ENCODE measurements at regions not wholly inside any gene's neighbourhood (a gene's known extent, or its start where the extent isn't known, plus 50 kb on each side); places are given as distances from the start of the nearest gene placed in this dataset.

DNA sequence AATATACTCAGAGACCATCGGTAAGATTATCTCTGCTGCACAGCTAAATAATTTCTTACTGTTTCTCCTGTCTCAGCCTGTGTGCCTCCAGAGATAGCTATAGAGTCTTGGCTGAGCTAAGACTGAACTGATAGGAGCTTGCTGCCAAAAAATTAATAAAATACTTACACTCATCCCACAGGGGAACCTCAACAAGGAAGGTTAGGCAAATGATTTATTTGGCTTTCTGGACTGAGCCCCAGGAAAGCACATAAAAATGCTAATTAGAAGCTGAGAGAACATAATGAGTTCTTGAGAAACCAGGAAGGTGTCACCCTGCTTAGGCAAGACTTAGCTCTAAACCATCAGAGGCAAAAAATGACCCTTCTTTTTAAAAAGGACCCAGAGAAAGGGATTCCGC lies 534.5 kb downstream of the TNS3 start:
- ChIA-PET CTCF (ENCODE audit: partially characterized antibody) (interaction anchor here (0.9 to 1.1 kb wide), 4 partner anchors 47 to 270 kb away, joined by 3 to 4 read pairs (median 3); no protein-coding TSS in a partner anchor), POLR2A (ENCODE audit: partially characterized antibody) (no interaction called here)
- H4K20me1 ChIP-seq (replicated peaks in 1 of 2; ENCODE audit: control insufficient read depth in 1 of 2, insufficient read depth in 2 of 2, low read length in 2 of 2) = no peaks in the 10 kb centered on the region
- H2BK15ac ChIP-seq (ENCODE audit: low read length) = no peak overlapping the region
- H2BK120ac ChIP-seq (replicated peaks; ENCODE audit: low read depth, low read length) = no peak overlapping the region
- H3K9ac ChIP-seq (replicated peaks in 1 of 4; ENCODE audit: extremely low read depth in 1 of 4, low read depth in 3 of 4, low read length in 3 of 4) = no peak overlapping the region
- H4K8ac ChIP-seq (ENCODE audit: extremely low read depth, insufficient read depth, low read length) = no peak overlapping the region
- H3K36me3 ChIP-seq (ENCODE audit: control insufficient read depth in 2 of 4, insufficient read depth in 4 of 4, low read length in 3 of 4) = no peaks in the 10 kb centered on the region
- H3K23ac ChIP-seq (ENCODE audit: insufficient read length) = no peak overlapping the region
- H3K79me2 ChIP-seq (ENCODE audit: control insufficient read depth in 1 of 2, insufficient read depth in 2 of 2, low read length in 2 of 2) = no peaks in the 10 kb centered on the region
- FAIRE-seq = no peak
- WGBS, 2 experiments (ENCODE audit: extremely low coverage in 1 of 2, insufficient coverage in 1 of 2, insufficient read length in 1 of 2, insufficient replicate concordance in 2 of 2, low coverage in 1 of 2, low lambda C conversion rate in 2 of 2, missing lambda C conversion rate in 1 of 2) = 79% methylated on average over 2 of the region's 2 CpGs; no CpG with 5 or more reads in 1 of the 2 experiments
- H4K5ac ChIP-seq (ENCODE audit: insufficient read length, low read depth, low read length) = no peak overlapping the region
- no peaks in the 10 kb centered on the region; a peak in 2 of 7 replicates for H3K27me3 ChIP-seq (replicated peaks in 1 of 4; ENCODE audit: control insufficient read depth in 3 of 4, extremely low read depth in 1 of 4, insufficient read depth in 3 of 4, low read length in 3 of 4)
- DNase-seq (ENCODE audit: low read depth in 1 of 2, low spot score in 2 of 2) = no peak
- H3K4me3 ChIP-seq (ENCODE audit: extremely low read depth in 1 of 4, insufficient read depth in 2 of 4, low read depth in 3 of 4, low read length in 4 of 4) = no peak overlapping the region
- no peaks in the 10 kb centered on the region for H3K9me3 ChIP-seq (ENCODE audit: insufficient read depth in 2 of 2, low read depth in 1 of 2, low read length in 1 of 2)
- H3K4me1 ChIP-seq (replicated peaks in 1 of 4; ENCODE audit: control insufficient read depth in 3 of 4, insufficient read depth in 4 of 4, low read length in 3 of 4) = peaks cover 0 to 2% (median 0%) of the 10 kb centered on the region in 4 experiments; a peak in 1 of 7 replicates
- no peak overlapping the region for H3K18ac ChIP-seq (ENCODE audit: extremely low read depth, low read length)
- no peak overlapping the region for H3K4ac ChIP-seq (replicated peaks; ENCODE audit: insufficient read length, low read depth, low read length)
- H2BK20ac ChIP-seq (ENCODE audit: low read length) = no peak overlapping the region
- no peak overlapping the region for H3K56ac ChIP-seq (replicated peaks; ENCODE audit: insufficient read length, low read depth, low read length)
- H3K27ac ChIP-seq (ENCODE audit: low read depth, low read length) = no peak overlapping the region
- H3K14ac ChIP-seq (ENCODE audit: insufficient read length) = no peak overlapping the region
- no peak overlapping the region for H3K4me2 ChIP-seq (ENCODE audit: insufficient read depth in 1 of 2, low read depth in 2 of 2, low read length in 2 of 2)
- H4K91ac ChIP-seq (replicated peaks; ENCODE audit: insufficient read length, low read length) = no peak overlapping the region
- H3K23me2 ChIP-seq (ENCODE audit: low read depth, low read length) = no peaks in the 10 kb centered on the region
- no peak overlapping the region for H2AK5ac ChIP-seq (ENCODE audit: low read depth, low read length)
- H2BK12ac ChIP-seq (ENCODE audit: low read depth, low read length) = no peak overlapping the region
- no peaks in the 10 kb centered on the region for H3K79me1 ChIP-seq (ENCODE audit: low read depth, low read length)
- H2AFZ ChIP-seq (ENCODE audit: low read length) = 0 out of 2 replicates have a peak overlapping the region, but pooled peaks have one; percentile 68
- H2BK5ac ChIP-seq (ENCODE audit: low read depth, low read length) = no peak overlapping the region
- no peak for TF ChIP-seq POLR2AphosphoS5 (IDR thresholded peaks at IDR 0.05; ENCODE audit: low read depth, low read length)
- no peak for TF ChIP-seq SUZ12 (IDR thresholded peaks at IDR 0.05; ENCODE audit: low read length)
- TF ChIP-seq, protein P1, sequence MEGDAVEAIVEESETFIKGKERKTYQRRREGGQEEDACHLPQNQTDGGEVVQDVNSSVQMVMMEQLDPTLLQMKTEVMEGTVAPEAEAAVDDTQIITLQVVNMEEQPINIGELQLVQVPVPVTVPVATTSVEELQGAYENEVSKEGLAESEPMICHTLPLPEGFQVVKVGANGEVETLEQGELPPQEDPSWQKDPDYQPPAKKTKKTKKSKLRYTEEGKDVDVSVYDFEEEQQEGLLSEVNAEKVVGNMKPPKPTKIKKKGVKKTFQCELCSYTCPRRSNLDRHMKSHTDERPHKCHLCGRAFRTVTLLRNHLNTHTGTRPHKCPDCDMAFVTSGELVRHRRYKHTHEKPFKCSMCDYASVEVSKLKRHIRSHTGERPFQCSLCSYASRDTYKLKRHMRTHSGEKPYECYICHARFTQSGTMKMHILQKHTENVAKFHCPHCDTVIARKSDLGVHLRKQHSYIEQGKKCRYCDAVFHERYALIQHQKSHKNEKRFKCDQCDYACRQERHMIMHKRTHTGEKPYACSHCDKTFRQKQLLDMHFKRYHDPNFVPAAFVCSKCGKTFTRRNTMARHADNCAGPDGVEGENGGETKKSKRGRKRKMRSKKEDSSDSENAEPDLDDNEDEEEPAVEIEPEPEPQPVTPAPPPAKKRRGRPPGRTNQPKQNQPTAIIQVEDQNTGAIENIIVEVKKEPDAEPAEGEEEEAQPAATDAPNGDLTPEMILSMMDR (IDR thresholded peaks at IDR 0.05; ENCODE audit: control extremely low read depth in 1 of 3, insufficient read depth in 1 of 3, low read depth in 1 of 3, low read length in 3 of 3) = no peak
- no peak for TF ChIP-seq JUND (IDR thresholded peaks at IDR 0.05; ENCODE audit: low read length)

Data from H1 (cell line).